Keratinocyte (primary cell): ENCODE measurements at regions not wholly inside any gene's neighbourhood (a gene's known extent, or its start where the extent isn't known, plus 50 kb on each side); places are given as distances from the start of the nearest gene placed in this dataset.

Source experiments
- CTCF ChIP-seq, 3 experiments: IDR thresholded peaks in 1 of 3; conservative IDR thresholded peaks in 1 of 3; optimal IDR thresholded peaks in 1 of 3; 2 replicates in 2 of 3; 3 replicates in 1 of 3; pipeline versions ENCODE3 to v1.5.1; 2011; ENCODE audit warnings: low read length in 3 of 3, mild to moderate bottlenecking in 3 of 3, moderate library complexity in 2 of 3, control low read depth in 1 of 3, inconsistent platforms in 1 of 3; ENCODE audit not compliant: insufficient read depth in 2 of 3; ENCODE audit errors: extremely low read depth in 1 of 3
- EZH2 ChIP-seq: IDR thresholded peaks from one replicate; pipeline ENCODE4 v1.6.1; 2012; ENCODE audit warnings: inconsistent platforms, mild to moderate bottlenecking, low read length, moderate library complexity

- TF ChIP-seq CTCF (optimal IDR thresholded peaks at IDR 0.05 in 1 of 3, IDR thresholded peaks at IDR 0.05 in 1 of 3, conservative IDR thresholded peaks at IDR 0.05 in 1 of 3; ENCODE audit: extremely low read depth in 1 of 3, insufficient read depth in 2 of 3, low read length in 3 of 3) (no peak), EZH2 (no peak)
Measured at GRCh38 chr4:15270201-15270600, 157.6 kb upstream of the C1QTNF7 start.
